Eye (tissue), 1 donor: ENCODE measurements at regions not wholly inside any gene's neighbourhood (a gene's known extent, or its start where the extent isn't known, plus 50 kb on each side); places are given as distances from the start of the nearest gene placed in this dataset.

Experiments used
- DNase-seq: peaks from one replicate; pipeline ENCODE4 v3.0.0-alpha.2; 2015

DNA sequence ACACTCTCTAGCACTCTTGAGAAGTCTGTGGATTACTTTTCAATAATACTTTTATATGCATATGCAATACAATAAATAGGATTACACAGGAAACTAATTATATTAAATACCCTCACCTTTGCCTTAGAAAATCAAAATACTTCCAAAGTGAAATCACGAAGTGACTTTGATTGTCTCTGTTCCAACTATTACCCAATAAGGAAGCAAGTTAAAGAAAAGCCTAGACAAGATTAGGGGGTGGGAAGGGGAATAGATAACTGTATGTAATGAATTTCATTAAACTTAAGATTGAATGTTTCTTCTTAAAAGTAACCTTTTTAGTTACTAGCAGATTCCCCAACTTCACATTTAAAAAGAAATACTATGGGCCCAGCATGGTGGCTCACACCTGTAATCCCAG lies 66.6 kb upstream of the SOX4 start:
- DNase-seq = no peak

DNA sequence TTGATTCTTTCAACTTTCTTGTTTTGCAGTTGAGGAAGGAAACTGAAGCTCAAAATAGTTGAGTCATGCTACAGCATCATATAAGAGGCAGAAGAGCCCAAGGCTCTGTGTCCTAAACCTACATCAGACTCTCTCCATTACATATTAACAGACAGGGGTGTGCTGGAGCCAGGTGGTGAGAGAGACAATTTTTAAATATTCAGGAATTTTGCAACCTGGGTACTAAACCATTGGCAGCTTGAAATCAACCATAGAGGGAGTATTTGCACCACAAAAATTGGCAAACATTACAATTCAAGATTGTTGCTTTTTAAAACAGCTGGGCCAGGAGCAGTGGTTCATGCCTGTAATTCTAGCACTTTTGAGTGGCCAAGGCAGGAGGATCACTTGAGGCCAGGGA lies 65.8 kb upstream of the SOX4 start:
- DNase-seq = no peak

DNA sequence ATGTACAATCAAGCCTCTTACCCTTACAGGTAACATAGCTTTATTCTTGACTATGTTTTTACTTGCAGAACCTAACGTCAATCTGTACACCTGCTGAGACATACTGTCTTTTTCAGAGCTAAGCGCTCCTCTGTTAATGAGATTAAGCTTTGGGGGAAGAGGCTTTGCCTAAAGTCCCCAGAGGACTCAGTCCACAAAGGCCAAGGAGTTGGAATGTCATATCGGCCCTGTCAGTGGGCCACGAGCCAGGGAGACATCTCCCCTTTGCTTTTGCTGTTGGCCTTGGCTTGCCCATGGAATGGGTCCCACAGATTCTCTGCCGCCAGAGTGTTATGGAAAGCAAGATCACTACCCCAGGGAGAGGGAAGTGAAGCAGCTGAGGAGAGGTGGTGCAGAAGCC lies 64.1 kb upstream of the SOX4 start:
- DNase-seq = no peak

GRCh38 chr6:21531393-21531792 lies 62.2 kb upstream of the SOX4 start:
- DNase-seq = no peak

GRCh38 chr6:21533678-21534077 lies 59.9 kb upstream of the SOX4 start:
- no peak for DNase-seq

DNA sequence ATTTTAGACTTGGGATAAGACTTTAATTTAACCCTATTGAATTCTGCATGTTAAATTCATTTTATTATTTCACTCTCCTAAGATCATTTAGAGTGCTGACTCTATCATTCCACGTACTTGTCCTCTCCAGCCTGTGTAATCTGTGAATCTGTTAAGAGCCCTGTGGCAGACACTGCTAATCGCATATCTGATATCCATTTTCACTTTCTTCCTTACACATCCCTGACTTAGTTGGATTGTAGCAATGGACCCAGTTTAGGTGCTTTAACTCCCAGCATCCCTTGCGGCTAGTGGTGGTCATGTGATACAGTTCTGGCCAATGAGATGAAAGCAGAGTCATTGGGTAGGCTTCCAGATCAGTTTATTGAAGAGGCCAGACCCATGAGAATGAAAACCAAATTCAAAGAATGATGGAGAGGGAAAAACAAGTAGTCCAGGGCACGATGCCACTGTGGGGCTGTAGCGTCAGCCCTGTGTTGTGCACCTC lies 57.2 kb upstream of the SOX4 start:
- DNase-seq = no peak

DNA sequence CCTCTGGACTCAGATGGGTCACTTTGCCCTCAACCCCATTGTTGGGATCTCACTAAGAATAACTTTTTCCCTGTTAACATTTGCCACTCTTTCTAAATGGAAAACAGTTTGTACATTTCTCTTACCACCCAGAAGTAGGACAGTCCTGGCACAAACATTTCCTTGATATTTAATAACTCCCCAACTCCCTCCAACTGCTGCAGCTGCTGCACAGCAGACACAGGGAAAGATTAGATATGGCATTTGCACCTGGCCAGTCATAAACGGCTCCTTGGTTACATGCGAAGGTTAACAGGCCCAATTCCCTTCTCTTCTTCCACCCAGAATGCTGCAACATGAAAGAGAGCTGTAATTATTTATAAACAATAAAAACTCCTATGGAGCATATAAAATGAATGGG lies 55.9 kb upstream of the SOX4 start:
- DNase-seq = peak; percentile 35

GRCh38 chr6:21538186-21538798 lies 55.3 kb upstream of the SOX4 start:
- DNase-seq = peak; percentile 18

- DNase-seq = no peak
Observed at GRCh38 chr6:21539621-21540100, 53.9 kb upstream of the SOX4 start.
